GM12878 (cell line): ENCODE measurements at regions not wholly inside any gene's neighbourhood (a gene's known extent, or its start where the extent isn't known, plus 50 kb on each side); places are given as distances from the start of the nearest gene placed in this dataset.

Experiments used
- ATAC-seq: fragments of 200-7000 bp; cut with Tn5 transposase; 3 replicates; pipeline ENCODE4 v1.9.1; 2020; ENCODE audit warnings: mild to moderate bottlenecking, moderate library complexity
- BruUV-seq: library from RNA; stranded (reverse); fragments of 400-500 nt; replicated peaks from 2 replicates; lab custom pipeline; 2021; lab: Mats Ljungman, UMichigan
- CTCF ChIA-PET: fragments of 300-600 bp; sonication (Branson Sonifier 250); formaldehyde crosslinking; extraction: SDS; loops from one replicate; lab custom pipeline; 2021; ENCODE audit warnings: inconsistent platforms; lab: Yijun Ruan, JAX
- POLR2A ChIA-PET: fragments of 350-600 bp; formaldehyde crosslinking; extraction: SDS; loops from one replicate; lab custom pipeline; 2021; ENCODE audit warnings: inconsistent platforms; lab: Charles Lee
- RAD21 ChIA-PET: fragments of 300-600 bp; sonication (Branson Sonifier 250); formaldehyde crosslinking; loops from one replicate; lab custom pipeline; 2023; ENCODE audit warnings: antibody characterized with exemption; ENCODE audit not compliant: unreplicated experiment; lab: Charles Lee
- SMC1A ChIA-PET: fragments of 300-600 bp; sonication (Branson Sonifier 250); formaldehyde crosslinking; loops from one replicate; lab custom pipeline; 2023; ENCODE audit not compliant: unreplicated experiment, uncharacterized antibody; lab: Charles Lee
- DNase-seq: peaks from one replicate; pipeline ENCODE4 v3.0.0-alpha.2; 2011; ENCODE audit warnings: low read depth, low spot score
- FAIRE-seq: peaks from 3 replicates; lab custom pipeline; 2011; peaks lifted over from hg19 to GRCh38; lab: Jason Lieb, UNC
- H2AFZ ChIP-seq: 2 replicates; pipeline ENCODE4 v1.6.0; 2011; ENCODE audit warnings: low read depth, low read length, control low read depth; ENCODE audit not compliant: control insufficient read depth
- H3K27ac ChIP-seq: 2 replicates; pipeline ENCODE4 v1.5.1; 2011; ENCODE audit warnings: control low read depth; ENCODE audit not compliant: control insufficient read depth, insufficient read depth
- H3K27me3 ChIP-seq, 2 experiments: replicated peaks in 1 of 2; 2 replicates each; pipeline versions ENCODE4 v1.6.0 to v1.6.1; 2011; ENCODE audit warnings: low read length in 1 of 2; ENCODE audit not compliant: control insufficient read depth in 2 of 2, insufficient read depth in 2 of 2
- H3K36me3 ChIP-seq, 2 experiments: 2 replicates each; pipeline ENCODE4 v1.5.1; 2011; ENCODE audit warnings: low read length in 1 of 2; ENCODE audit not compliant: control insufficient read depth in 2 of 2, insufficient read depth in 2 of 2
- H3K4me1 ChIP-seq: 2 replicates; pipeline ENCODE4 v1.6.1; 2011; ENCODE audit warnings: mild to moderate bottlenecking, low read length, moderate library complexity, mixed read lengths; ENCODE audit not compliant: control insufficient read depth, insufficient read depth
- H3K4me2 ChIP-seq: 2 replicates; pipeline ENCODE4 v1.6.0; 2011; ENCODE audit warnings: control low read depth; ENCODE audit not compliant: control insufficient read depth, insufficient read depth
- H3K4me3 ChIP-seq: fragments of 200-600 bp; sonication (generic); 2 replicates; pipeline ENCODE4 v1.5.1; 2016
- H3K79me2 ChIP-seq: 2 replicates; pipeline ENCODE4 v1.6.0; 2011; ENCODE audit warnings: low read length; ENCODE audit not compliant: control insufficient read depth, insufficient read depth
- H3K9ac ChIP-seq: 2 replicates; pipeline ENCODE4 v1.8.0; 2011; ENCODE audit warnings: low read length, control low read depth, mixed read lengths; ENCODE audit not compliant: control insufficient read depth, insufficient read depth
- H3K9me3 ChIP-seq: replicated peaks from 3 replicates; pipeline ENCODE4 v1.5.1; 2011; ENCODE audit warnings: mild to moderate bottlenecking, low read length; ENCODE audit not compliant: control insufficient read depth, insufficient read depth
- H4K20me1 ChIP-seq: 2 replicates; pipeline ENCODE4 v1.6.0; 2011; ENCODE audit not compliant: control insufficient read depth, insufficient read depth
- ATF3 ChIP-seq: IDR thresholded peaks from 2 replicates; pipeline ENCODE4 v1.6.1; 2011; ENCODE audit warnings: low read depth, mild to moderate bottlenecking, low read length, moderate library complexity, borderline replicate concordance; ENCODE audit errors: extremely low read depth
- BACH1 ChIP-seq: fragments of 450-650 bp; IDR thresholded peaks from 2 replicates; pipeline ENCODE4 v1.6.1; 2017; ENCODE audit warnings: mild to moderate bottlenecking, borderline replicate concordance
- CBFB ChIP-seq: IDR thresholded peaks from 2 replicates; pipeline ENCODE4 v1.6.1; 2016; ENCODE audit warnings: antibody characterized with exemption, low read depth
- CHD4 ChIP-seq: fragments of 200-600 bp; sonication (generic); IDR thresholded peaks from 2 replicates; pipeline ENCODE4 v1.6.1; 2016; ENCODE audit warnings: mild to moderate bottlenecking
- E2F4 ChIP-seq: IDR thresholded peaks from 2 replicates; pipeline ENCODE4 v1.6.1; 2012; ENCODE audit warnings: low read depth, low read length, improper control_type of control experiment
- EP300 ChIP-seq, 2 experiments: fragments of 150-350 bp in 1 of 2; IDR thresholded peaks; 2 replicates each; pipeline ENCODE4 v1.6.1; 2011 to 2012; ENCODE audit warnings: low read depth in 2 of 2, low read length in 2 of 2, borderline replicate concordance in 1 of 2, improper control_type of control experiment in 1 of 2, inconsistent platforms in 1 of 2; ENCODE audit not compliant: control insufficient read depth in 1 of 2
- ESRRA ChIP-seq: IDR thresholded peaks from 2 replicates; pipeline ENCODE4 v1.6.1; 2012; ENCODE audit warnings: mild to moderate bottlenecking, low read length, improper control_type of control experiment
- IKZF1 ChIP-seq: fragments of 450-650 bp; conservative IDR thresholded peaks from 2 replicates; pipeline ENCODE4 v1.6.1; 2017; ENCODE audit warnings: antibody characterized with exemption, mild to moderate bottlenecking
- MTA2 ChIP-seq: fragments of 450-650 bp; IDR thresholded peaks from 2 replicates; pipeline ENCODE4 v1.6.1; 2016; ENCODE audit warnings: low read depth, mild to moderate bottlenecking, moderate library complexity
- SMC3 ChIP-seq: IDR thresholded peaks from 2 replicates; pipeline ENCODE4 v1.6.1; 2011; ENCODE audit warnings: low read length, improper control_type of control experiment, borderline replicate concordance
- SREBF2 ChIP-seq: IDR thresholded peaks from 2 replicates; pipeline ENCODE4 v1.6.1; 2012; ENCODE audit warnings: mild to moderate bottlenecking, low read length
- TCF7 ChIP-seq: IDR thresholded peaks from 2 replicates; pipeline ENCODE4 v1.6.1; 2014; ENCODE audit warnings: antibody characterized with exemption, borderline replicate concordance
- ZNF687 ChIP-seq: fragments of 450-650 bp; IDR thresholded peaks from 2 replicates; pipeline ENCODE4 v1.6.1; 2017; ENCODE audit warnings: mild to moderate bottlenecking, moderate library complexity
- whole genome bisulfite sequencing: methylation state at CpG from one replicate; pipeline ENCODE4 v1.1.6; 2016; ENCODE audit warnings: low lambda C conversion rate; ENCODE audit not compliant: insufficient replicate concordance, insufficient coverage; ENCODE audit errors: missing lambda C conversion rate; 5-methylcytosine and 5-hydroxymethylcytosine counted together
- in situ Hi-C: fragments of 300-500 bp; cut with MboI; formaldehyde crosslinking; loops from 9 replicates; pipeline ENCODE4 v1.14.3; 2018; ENCODE audit warnings: mixed read lengths
- intact Hi-C: fragments of 100-400 bp; cut with micrococcal nuclease; formaldehyde crosslinking; loops from one replicate; pipeline ENCODE4 v1.14.2; 2022; ENCODE audit not compliant: unreplicated experiment

GRCh38 chr15:77773903-77774302 lies 141.2 kb upstream of the LINGO1 start:
- Histone ChIP-seq H2AFZ (no peak overlapping the region), H3K4me3 (no peak overlapping the region), H4K20me1 (no peaks in the 10 kb centered on the region), H3K27ac (no peak overlapping the region), H3K79me2 (no peaks in the 10 kb centered on the region), H3K9ac (no peak overlapping the region), H3K27me3 (no peaks in the 10 kb centered on the region; a peak in 3 of 4 replicates), H3K4me2 (no peak overlapping the region), H3K36me3 (no peaks in the 10 kb centered on the region), H3K9me3 (no peaks in the 10 kb centered on the region), H3K4me1 (no peaks in the 10 kb centered on the region)
- BruUV-seq = no TSS peak
- RAD21 ChIA-PET = interaction anchor here (1.5 kb wide), 1 partner anchor 47 kb away, joined by 3 read pairs; no protein-coding TSS in a partner anchor
- DNase-seq (no peak), FAIRE-seq (no peak), ATAC-seq (no peak)
- POLR2A ChIA-PET = no interaction called here
- TF ChIP-seq ESRRA (no peak), TCF7 (no peak), CBFB (no peak), EP300 (IDR thresholded peaks at IDR 0.05; ENCODE audit: borderline replicate concordance in 1 of 2, control insufficient read depth in 1 of 2, low read depth in 2 of 2, low read length in 2 of 2) (no peak), E2F4 (no peak), SREBF2 (no peak), CHD4 (no peak), MTA2 (no peak), BACH1 (no peak), SMC3 (no peak), ATF3 (no peak), ZNF687 (no peak), IKZF1 (no peak)
- SMC1A ChIA-PET = no interaction called here
- in situ Hi-C loops = no loop called here
- WGBS = 9% methylated on average over 5 of the region's 5 CpGs
- CTCF ChIA-PET = no interaction called here
- intact Hi-C loops = no loop called here
